Uterus (tissue), 2 donors: ENCODE measurements at regions not wholly inside any gene's neighbourhood (a gene's known extent, or its start where the extent isn't known, plus 50 kb on each side); places are given as distances from the start of the nearest gene placed in this dataset.

Source experiments
- CTCF ChIP-seq, 4 experiments: fragments of 200-600 bp in 2 of 4; fragments of 450-650 bp in 2 of 4; sonication (generic) in 2 of 4; IDR thresholded peaks; one replicate each; pipeline ENCODE4 v1.5.1; 2016 to 2019; ENCODE audit warnings: antibody characterized with exemption in 4 of 4, mild to moderate bottlenecking in 2 of 4, moderate library complexity in 1 of 4
- POLR2A ChIP-seq, 2 donors: fragments of 450-650 bp; IDR thresholded peaks; one replicate each; pipeline ENCODE4 v1.6.1; 2016; ENCODE audit warnings: antibody characterized with exemption in 2 of 2, mild to moderate bottlenecking in 1 of 2, moderate library complexity in 1 of 2

GRCh38 chr18:47582093-47582492, 330.6 kb upstream of the SKOR2 start:
- TF ChIP-seq CTCF (IDR thresholded peaks at IDR 0.05) (no peak), POLR2A (IDR thresholded peaks at IDR 0.05) (no peak)
